ENCODE measurements at regions not wholly inside any gene's neighbourhood (a gene's known extent, or its start where the extent isn't known, plus 50 kb on each side); places are given as distances from the start of the nearest gene placed in this dataset.
"Not testable (repeated sequence)": the region's sequence is repeated elsewhere in the genome, so short reads cannot be mapped to it uniquely, and the experiment has no call there.

DNA sequence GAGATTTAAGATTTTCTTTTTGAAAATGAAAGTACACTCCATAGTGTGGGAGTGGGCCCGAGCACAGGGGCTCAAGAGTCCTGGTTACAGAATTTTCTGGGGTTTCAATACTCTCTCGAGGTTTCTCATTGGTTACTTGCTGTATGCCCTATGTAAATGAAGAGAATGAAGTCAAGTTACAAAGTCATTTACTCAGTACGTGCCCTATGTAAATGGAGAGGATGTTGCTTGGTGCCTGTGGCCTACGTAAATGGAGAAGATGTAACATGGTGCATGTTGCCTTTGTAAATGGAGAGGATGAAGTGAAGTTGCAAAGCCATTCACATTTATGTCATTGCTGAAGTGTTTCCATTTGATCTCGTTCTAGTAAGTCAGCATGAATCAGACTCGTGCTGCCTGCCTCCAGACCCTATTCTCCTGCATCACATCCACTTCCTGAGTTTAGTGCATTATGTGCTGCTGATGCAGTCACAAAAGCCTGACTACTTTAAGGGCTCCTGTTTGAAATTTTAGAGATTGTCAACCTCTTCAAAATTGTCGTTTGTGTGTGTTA lies 302.0 kb downstream of the ZBBX start:
- Histone ChIP-seq H3K36me3 (ENCODE audit: insufficient read depth, low read length) (no peaks in the 10 kb centered on the region), H3K9ac (ENCODE audit: low read depth, low read length) (no peak overlapping the region), H3K9me3 (ENCODE audit: control insufficient read depth, insufficient read depth, low read length) (no peaks in the 10 kb centered on the region), H3K4me1 (ENCODE audit: insufficient read depth, low read length) (no peaks in the 10 kb centered on the region)

DNA sequence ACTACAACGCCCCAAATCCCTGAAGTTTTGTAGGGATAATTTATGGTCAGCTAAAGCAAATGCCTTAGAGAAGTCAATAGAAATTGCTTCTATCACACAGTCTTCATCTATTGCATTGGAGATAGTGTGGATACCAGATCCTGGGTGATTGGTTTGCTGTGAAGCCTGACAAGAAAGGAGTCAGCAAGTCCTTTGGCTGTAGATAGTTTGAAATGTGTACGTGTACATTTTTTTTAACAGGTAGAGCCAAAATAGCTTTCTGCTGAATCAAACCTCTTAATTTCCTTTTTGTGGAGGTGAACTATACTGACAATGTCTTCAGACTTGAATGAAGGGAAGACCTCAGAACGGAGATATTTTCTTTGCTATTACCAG lies 312.3 kb downstream of the ZBBX start:
- Histone ChIP-seq H3K9me3 (ENCODE audit: control insufficient read depth, insufficient read depth, low read length) (no peaks in the 10 kb centered on the region), H3K9ac (ENCODE audit: low read depth, low read length) (no peak overlapping the region), H3K4me1 (ENCODE audit: insufficient read depth, low read length) (no peaks in the 10 kb centered on the region), H3K36me3 (ENCODE audit: insufficient read depth, low read length) (no peaks in the 10 kb centered on the region)

DNA sequence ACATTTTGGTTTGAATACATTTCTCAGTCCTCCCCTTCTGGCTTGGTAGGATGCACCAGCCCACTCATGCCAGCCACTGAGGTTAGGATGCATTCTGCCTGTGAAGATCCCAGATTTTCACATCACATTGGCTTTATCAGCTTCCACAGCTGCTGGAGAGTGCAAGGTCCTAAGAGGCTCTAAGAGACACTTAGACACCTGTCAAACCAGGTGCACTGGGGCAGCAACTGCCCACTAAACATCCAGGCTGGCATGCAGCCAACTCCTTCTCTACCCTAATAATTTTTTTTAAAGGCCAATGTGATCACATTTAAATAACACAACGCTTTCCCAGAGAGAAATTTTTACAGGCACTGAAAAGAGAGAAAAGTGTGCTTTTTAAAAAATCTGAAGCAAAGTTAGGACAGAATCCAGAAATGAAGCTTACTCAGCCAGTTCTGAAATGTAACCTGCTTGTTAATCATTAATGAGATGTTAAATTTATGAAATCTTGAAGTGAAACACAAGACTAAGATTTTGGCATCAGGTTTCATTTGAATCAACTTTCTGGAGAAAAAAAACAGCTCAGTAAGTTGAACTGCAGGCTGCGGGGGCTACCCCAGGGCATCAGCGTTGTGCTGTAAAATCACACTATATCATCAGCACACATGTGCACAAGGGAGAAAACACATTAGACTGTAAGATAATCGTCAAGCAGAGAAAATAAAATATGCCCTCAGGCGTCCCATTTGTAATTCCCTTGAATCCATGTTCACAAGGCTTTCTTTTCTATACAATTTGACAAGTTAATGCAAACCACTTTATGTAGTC lies 312.9 kb downstream of the ZBBX start:
- Histone ChIP-seq H3K9me3 (ENCODE audit: control insufficient read depth, insufficient read depth, low read length) (no peaks in the 10 kb centered on the region), H3K4me1 (ENCODE audit: insufficient read depth, low read length) (no peaks in the 10 kb centered on the region), H3K9ac (ENCODE audit: low read depth, low read length) (no peak overlapping the region), H3K36me3 (ENCODE audit: insufficient read depth, low read length) (no peaks in the 10 kb centered on the region)

DNA sequence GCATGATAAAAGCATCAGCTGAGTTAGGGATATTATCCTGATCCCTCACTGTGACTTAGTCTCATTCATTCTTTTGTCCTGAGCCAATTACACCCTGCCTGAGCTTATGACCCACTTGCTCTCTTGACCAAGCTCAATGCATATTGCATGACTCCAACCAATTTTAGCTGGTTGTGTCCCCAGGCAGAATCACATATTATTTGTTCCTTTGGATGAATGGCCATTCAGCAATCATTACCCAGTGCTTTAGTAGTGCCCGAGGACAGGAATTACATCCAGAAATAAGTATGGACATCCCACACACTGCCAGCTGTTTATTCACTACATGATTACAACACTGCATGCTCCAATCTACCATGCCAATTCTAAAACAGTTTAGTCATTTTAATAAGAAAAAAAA lies 322.5 kb downstream of the ZBBX start:
- Histone ChIP-seq H3K4me1 (ENCODE audit: insufficient read depth, low read length) (no peaks in the 10 kb centered on the region), H3K9me3 (ENCODE audit: control insufficient read depth, insufficient read depth, low read length) (no peaks in the 10 kb centered on the region), H3K36me3 (ENCODE audit: insufficient read depth, low read length) (no peaks in the 10 kb centered on the region), H3K9ac (ENCODE audit: low read depth, low read length) (no peak overlapping the region)

DNA sequence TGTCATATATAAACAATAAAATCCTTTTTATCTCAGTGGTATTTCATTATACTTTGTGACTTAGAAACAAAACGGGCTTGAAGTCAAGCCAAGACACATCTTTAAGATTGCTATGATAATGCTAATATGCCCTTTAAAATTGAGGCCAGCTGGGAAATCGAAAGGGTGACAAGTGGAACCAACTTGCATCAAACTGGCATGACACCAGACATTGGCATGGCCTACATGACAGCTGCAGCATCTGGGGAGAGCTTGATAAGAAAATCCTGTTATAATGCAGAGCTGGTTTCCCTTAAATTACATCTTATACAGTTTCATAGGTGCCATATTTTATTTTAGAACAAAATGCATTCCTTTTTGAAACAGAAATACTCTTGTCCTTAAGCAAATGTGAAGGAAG lies 325.2 kb downstream of the ZBBX start:
- H3K36me3 ChIP-seq (ENCODE audit: insufficient read depth, low read length): no peaks in the 10 kb centered on the region
- no peaks in the 10 kb centered on the region for H3K9me3 ChIP-seq (ENCODE audit: control insufficient read depth, insufficient read depth, low read length)
- 0 out of 2 replicates have a peak, but pooled peaks cover 4% of the 10 kb centered on the region for H3K4me1 ChIP-seq (ENCODE audit: insufficient read depth, low read length)
- no peak overlapping the region for H3K9ac ChIP-seq (ENCODE audit: low read depth, low read length)

DNA sequence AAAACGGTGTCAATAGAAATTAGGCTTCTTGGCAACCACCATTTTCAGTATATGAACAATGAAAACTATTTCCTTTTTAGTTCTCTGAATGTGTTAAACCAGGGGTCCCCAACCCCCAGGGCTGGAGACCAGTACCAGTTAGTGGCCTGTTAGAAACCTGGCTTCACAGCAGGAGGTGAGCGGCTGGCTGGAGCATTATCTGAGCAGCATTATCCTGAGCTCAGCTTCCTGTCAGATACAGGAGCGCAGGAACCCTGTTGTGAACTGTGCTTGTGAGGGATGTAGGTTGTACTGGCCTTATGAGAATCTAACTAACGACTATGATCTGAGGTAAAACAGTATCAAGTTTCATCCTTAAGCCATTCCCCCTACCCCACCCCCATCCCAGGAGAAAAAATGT lies 328.7 kb downstream of the ZBBX start:
- H3K4me1 ChIP-seq (ENCODE audit: insufficient read depth, low read length): 0 out of 2 replicates have a peak, but pooled peaks cover 4% of the 10 kb centered on the region
- H3K36me3 ChIP-seq (ENCODE audit: insufficient read depth, low read length): no peaks in the 10 kb centered on the region
- H3K9me3 ChIP-seq (ENCODE audit: control insufficient read depth, insufficient read depth, low read length): no peaks in the 10 kb centered on the region
- H3K9ac ChIP-seq (ENCODE audit: low read depth, low read length): no peak overlapping the region

DNA sequence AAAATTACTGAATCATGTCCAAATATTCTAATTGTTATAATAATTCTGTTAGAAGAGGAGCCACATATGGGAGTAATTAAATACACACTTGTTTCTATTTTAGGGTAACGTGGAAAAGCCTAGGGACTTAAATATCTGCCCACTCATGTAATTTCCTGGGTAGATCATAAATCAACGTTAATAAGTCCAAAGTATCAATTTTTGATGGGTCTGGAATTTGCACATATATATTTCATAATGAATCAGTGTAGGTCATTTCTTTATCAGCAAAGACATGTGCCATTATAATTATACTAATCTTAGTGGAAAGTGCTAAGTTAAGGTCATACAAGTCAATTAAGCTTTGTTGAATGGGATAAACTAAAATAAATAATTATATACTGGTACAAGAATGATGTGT lies 346.2 kb downstream of the ZBBX start:
- H3K9ac ChIP-seq (ENCODE audit: low read depth, low read length): no peak overlapping the region
- H3K4me1 ChIP-seq (ENCODE audit: insufficient read depth, low read length): peaks cover 7% of the 10 kb centered on the region; the same call in 1 of the 2 replicates
- H3K9me3 ChIP-seq (ENCODE audit: control insufficient read depth, insufficient read depth, low read length): no peaks in the 10 kb centered on the region
- no peaks in the 10 kb centered on the region for H3K36me3 ChIP-seq (ENCODE audit: insufficient read depth, low read length)

DNA sequence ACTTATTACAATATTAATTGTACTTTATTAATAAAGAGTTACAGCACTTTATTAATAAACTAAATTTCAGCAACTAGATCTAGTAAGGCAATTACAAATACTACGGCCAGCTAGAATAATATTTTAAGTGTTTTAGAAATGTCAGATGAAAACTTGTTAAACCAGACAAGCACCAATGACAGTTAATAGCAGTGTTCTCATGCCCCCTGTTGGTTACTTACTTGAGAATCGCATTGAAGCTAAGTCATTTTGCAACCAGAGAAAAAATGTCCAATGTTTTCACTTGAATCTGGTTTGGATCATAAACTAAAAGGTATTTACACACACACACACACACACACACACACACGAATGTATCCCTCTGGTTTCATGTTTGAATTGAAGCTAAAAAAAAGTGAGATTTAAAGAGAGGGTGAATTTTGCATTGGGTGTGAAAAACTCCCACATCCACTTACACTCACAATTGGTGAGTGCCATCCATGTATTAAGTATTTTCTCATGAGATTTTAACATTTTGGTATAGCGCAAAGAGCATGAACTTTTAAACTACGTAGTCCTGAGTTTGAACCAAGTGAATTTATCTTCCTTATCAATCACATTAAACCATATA lies 347.7 kb downstream of the ZBBX start:
- Histone ChIP-seq H3K36me3 (ENCODE audit: insufficient read depth, low read length) (no peaks in the 10 kb centered on the region), H3K4me1 (ENCODE audit: insufficient read depth, low read length) (peaks cover 7% of the 10 kb centered on the region; the same call in 1 of the 2 replicates), H3K9ac (ENCODE audit: low read depth, low read length) (no peak overlapping the region), H3K9me3 (ENCODE audit: control insufficient read depth, insufficient read depth, low read length) (no peaks in the 10 kb centered on the region)

DNA sequence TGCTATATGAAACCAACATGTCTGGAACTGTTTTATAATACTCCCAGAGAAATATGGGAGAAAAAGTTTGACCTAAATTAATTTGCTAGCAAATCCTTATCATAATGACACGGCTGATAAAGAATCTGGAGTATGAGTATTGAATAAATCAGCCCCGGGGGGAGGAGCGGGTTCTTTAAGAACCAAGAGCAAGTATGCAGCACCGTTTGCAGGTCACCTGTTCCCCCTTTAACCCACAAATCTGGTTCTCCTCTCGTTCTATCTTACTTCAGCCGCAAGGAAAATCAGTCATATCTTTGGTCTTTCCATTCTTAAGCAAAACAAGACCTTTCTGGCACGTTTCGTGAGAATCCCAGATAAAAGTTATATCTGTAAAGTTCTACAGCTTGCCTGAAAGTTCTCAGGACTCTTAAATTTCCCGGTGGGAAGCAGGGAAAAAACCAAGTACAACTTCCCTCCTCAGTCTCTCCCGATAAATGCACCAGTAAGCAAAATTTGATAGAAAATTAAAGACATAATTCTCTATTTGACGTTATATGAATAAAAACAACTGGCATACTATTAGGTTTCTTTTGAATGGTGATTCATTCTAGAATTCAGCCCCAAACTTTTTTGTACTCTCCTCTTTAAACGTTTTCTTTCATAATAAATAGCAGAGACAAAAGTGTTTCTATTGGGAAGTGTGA lies 348.6 kb downstream of the ZBBX start:
- Histone ChIP-seq H3K9ac (ENCODE audit: low read depth, low read length) (no peak overlapping the region), H3K36me3 (ENCODE audit: insufficient read depth, low read length) (no peaks in the 10 kb centered on the region), H3K9me3 (ENCODE audit: control insufficient read depth, insufficient read depth, low read length) (no peaks in the 10 kb centered on the region), H3K4me1 (ENCODE audit: insufficient read depth, low read length) (peaks cover 7% of the 10 kb centered on the region; the same call in 1 of the 2 replicates)

DNA sequence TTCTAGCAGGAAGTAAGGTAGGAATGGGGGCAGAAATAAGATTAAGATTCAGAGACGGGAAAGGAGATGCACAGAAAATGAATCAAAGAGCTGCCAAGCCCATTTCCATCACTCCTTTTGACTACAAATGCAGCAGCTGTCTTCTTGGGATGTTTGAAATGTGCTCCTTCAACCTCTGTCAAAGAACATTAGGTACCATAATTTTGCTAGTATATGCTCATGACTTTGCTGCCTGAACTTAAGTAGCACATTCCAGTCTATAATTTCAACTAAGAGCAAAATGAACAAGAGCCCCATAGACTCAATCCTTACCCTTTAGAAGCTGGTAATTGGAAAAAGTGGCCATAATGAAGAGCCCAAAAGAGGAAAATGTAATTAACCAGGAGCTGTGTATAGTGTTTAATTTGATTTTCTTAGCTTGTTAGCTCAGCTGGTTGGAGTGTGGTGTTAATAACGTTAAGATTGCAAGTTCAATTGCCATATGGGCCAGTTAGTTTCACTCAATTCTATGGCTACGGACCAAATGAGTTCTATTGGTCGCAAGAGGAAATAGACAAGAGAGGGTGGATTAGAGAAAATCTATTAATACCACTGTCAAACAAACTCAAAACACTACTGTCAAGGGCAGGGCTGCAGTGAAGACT lies 349.9 kb downstream of the ZBBX start:
- Histone ChIP-seq H3K9me3 (ENCODE audit: control insufficient read depth, insufficient read depth, low read length) (no peaks in the 10 kb centered on the region), H3K36me3 (ENCODE audit: insufficient read depth, low read length) (no peaks in the 10 kb centered on the region), H3K9ac (ENCODE audit: low read depth, low read length) (no peak overlapping the region), H3K4me1 (ENCODE audit: insufficient read depth, low read length) (peaks cover 7% of the 10 kb centered on the region; the same call in 1 of the 2 replicates)

DNA sequence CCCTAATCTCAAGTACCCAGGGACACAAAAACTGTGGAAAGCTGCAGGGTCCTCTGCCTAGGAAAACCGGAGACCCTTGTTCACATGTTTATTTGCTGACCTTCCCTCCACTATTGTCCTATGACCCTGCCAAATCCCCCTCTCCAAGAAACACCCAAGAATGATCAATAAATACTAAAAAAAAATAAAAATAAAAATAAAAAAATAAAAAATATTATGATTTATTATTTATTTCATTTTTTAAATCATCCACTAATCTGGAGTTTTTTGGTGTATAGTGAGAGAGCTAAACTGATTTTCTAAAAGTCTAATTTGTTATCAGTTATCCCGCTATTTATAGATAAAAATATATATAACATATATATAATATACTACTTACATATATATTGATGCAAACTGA lies 360.6 kb downstream of the ZBBX start:
- not testable (repeated sequence) for H3K36me3 ChIP-seq (ENCODE audit: insufficient read depth, low read length); H3K9me3 ChIP-seq (ENCODE audit: control insufficient read depth, insufficient read depth, low read length); H3K9ac ChIP-seq (ENCODE audit: low read depth, low read length); H3K4me1 ChIP-seq (ENCODE audit: insufficient read depth, low read length)

DNA sequence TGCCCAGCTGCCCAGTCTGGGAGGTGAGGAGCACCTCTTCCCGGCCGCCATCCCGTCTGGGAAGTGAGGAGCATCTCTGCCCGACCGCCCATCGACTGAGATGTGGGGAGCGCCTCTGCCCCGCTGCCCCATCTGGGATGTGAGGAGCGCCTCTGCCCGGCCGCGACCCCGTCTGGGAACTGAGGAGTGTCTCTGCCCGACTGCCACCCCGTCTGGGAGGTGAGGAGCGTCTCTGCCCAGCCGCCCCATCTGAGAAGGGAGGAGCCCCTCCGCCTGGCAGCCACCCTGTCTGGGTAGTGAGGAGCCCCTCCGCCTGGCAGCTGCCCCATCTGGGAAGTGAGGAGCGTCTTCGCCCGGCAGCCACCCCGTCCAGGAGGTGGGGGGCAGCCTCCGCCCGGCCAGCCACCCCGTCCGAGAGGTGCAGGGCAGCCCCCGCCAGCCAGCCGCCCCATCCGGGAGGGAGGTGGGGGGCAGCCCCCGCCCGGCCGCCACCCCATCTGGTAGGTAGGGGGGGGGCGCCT lies 361.4 kb downstream of the ZBBX start:
- H3K9me3 ChIP-seq (ENCODE audit: control insufficient read depth, insufficient read depth, low read length); H3K36me3 ChIP-seq (ENCODE audit: insufficient read depth, low read length); H3K4me1 ChIP-seq (ENCODE audit: insufficient read depth, low read length); H3K9ac ChIP-seq (ENCODE audit: low read depth, low read length): not testable (repeated sequence)

DNA sequence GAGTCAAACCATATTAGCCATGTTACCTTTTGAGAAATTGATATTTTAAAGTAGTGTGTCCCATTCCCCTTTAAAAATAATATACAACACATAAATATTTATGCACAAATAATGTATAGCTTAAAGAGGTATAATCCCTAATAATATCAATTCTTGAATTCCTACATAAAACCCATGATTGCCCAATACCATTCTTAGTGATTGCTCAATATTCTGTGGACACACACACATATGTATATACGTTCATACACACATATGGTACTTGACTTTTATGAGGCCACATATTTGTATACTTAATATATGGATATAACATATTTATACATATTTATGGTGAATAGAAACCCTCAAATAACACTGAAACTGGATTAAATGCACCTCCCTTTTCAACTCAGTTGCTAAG lies 367.4 kb downstream of the ZBBX start:
- no peaks in the 10 kb centered on the region for H3K36me3 ChIP-seq (ENCODE audit: insufficient read depth, low read length)
- H3K9ac ChIP-seq (ENCODE audit: low read depth, low read length): no peak overlapping the region
- H3K4me1 ChIP-seq (ENCODE audit: insufficient read depth, low read length): no peaks in the 10 kb centered on the region
- H3K9me3 ChIP-seq (ENCODE audit: control insufficient read depth, insufficient read depth, low read length): no peaks in the 10 kb centered on the region

DNA sequence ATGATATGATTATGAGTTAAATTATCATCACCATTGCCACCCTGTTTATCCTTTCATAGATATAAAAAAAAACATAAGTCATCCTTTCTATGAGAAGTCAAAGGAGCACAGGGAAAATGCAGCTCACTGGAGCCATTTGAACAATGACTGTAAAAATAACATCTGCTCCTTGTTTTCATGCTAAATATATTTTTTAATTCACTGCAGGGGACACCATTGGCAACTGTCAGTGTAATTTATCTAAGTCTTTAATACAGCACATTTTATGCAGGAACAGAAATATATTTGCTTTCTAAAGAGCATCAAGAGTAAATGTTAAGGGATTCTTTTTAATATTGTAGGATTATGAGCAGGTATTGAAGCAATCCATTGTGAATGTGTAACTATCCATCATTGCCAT lies 371.3 kb downstream of the ZBBX start:
- Histone ChIP-seq H3K9ac (ENCODE audit: low read depth, low read length) (no peak overlapping the region), H3K9me3 (ENCODE audit: control insufficient read depth, insufficient read depth, low read length) (no peaks in the 10 kb centered on the region), H3K4me1 (ENCODE audit: insufficient read depth, low read length) (no peaks in the 10 kb centered on the region), H3K36me3 (ENCODE audit: insufficient read depth, low read length) (no peaks in the 10 kb centered on the region)

Data from ES-I3 (cell line).